ENCODE measurements at regions not wholly inside any gene's neighbourhood (a gene's known extent, or its start where the extent isn't known, plus 50 kb on each side); places are given as distances from the start of the nearest gene placed in this dataset.
"Not testable (repeated sequence)": the region's sequence is repeated elsewhere in the genome, so short reads cannot be mapped to it uniquely, and the experiment has no call there.

- DNase-seq (no peak), ATAC-seq (no peak)
- intact Hi-C loops (cut with DNase I, micrococcal nuclease): no loop called here
Observed at GRCh38 chr6:115873901-115874300, 186.8 kb downstream of the FRK start.

GRCh38 chr6:115870464-115870863 lies 190.2 kb downstream of the FRK start:
- ATAC-seq: no peak
- intact Hi-C loops (cut with DNase I, micrococcal nuclease): no loop called here
- DNase-seq: no peak

- DNase-seq: no peak
- ATAC-seq: no peak
- intact Hi-C loops (cut with DNase I, micrococcal nuclease): no loop called here
Observed at GRCh38 chr6:115865914-115866313, 194.8 kb downstream of the FRK start.

DNA sequence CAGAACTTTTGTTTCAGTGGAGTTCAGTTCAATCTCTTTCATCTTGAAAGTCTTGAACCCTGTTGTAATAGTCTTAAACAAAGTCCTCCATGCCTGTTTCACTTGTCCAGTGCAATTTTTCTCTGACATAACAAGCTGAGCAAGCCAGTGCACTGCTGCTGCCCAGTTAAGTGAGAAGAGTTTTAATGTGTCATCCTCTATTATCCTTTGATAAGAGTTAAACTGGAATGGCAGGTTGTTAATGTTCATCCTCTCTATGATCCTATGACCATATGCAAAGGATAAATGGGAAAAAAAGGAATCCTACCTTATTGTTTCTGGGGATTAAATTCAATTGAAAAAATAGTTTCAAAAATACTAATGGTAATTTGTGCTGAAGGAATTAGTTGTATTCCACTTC lies 197.5 kb downstream of the FRK start:
- ATAC-seq (no peak), DNase-seq (no peak)
- intact Hi-C loops (cut with DNase I, micrococcal nuclease): no loop called here

- intact Hi-C loops (cut with DNase I, micrococcal nuclease); ATAC-seq; DNase-seq: not testable (repeated sequence)
Observed at GRCh38 chr6:115861658-115862057, 199.0 kb downstream of the FRK start.

- intact Hi-C loops (cut with DNase I, micrococcal nuclease); DNase-seq; ATAC-seq: not testable (repeated sequence)
Observed at GRCh38 chr6:115859577-115859976, 201.1 kb downstream of the FRK start.

DNA sequence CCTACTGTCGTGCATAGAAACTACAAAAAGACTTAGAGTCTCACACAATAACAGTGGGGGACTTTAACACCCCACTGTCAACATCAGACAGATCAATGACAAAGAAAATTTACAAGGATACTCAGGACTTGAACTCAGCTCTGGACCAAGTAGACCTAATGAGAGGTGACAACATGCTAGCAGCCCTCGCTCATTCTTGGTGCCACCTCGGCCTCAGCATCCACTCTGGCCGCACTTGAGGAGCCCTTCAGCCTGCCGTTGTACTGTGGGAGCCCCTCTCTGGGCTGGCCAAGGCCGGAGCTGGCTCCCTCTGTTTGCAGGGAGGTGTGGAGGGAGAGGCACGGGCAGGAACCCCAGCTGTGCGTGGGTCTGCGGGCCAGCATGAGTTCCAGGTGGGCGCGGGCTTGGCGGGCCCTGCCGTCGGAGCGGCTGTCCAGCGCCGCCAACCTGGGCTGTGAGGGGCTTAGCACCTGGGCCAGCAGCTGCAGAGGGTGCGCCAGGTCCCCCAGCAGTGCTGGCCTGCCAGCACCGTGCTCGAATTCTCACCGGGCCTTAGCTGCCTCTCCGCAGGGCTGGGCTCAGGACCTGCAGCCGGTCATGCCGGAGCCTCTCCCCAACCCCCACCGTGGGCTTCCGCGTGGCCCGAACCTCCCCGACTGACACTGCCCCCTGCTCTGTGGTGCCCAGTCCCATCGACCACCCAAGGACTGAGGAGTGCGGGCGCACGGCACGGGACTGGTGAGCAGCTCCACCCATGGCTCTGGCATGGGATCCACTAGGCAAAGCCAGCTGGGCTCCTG lies 205.6 kb downstream of the FRK start:
- ATAC-seq: no peak
- DNase-seq: no peak
- intact Hi-C loops (cut with DNase I, micrococcal nuclease): no loop called here

DNA sequence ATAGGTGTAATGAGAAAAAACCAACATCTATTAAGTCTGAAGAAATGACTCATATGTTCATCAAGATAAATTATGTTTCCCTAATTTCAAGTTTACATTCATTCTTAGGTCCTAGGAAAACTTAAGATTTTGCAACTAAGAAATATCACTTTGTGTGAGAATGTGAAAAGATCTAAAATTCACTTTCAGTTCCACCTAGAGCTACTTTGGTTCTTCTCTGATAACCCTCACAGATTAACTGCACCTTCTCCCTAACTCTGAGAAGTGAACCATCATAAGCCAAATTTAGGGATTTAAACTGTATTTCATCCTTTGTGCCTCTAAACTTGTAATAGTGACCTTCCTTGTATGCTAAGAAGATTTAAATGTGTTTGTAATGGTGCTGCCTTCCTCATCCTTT lies 213.0 kb downstream of the FRK start:
- DNase-seq (no peak), ATAC-seq (no peak)
- intact Hi-C loops (cut with DNase I, micrococcal nuclease): no loop called here

DNA sequence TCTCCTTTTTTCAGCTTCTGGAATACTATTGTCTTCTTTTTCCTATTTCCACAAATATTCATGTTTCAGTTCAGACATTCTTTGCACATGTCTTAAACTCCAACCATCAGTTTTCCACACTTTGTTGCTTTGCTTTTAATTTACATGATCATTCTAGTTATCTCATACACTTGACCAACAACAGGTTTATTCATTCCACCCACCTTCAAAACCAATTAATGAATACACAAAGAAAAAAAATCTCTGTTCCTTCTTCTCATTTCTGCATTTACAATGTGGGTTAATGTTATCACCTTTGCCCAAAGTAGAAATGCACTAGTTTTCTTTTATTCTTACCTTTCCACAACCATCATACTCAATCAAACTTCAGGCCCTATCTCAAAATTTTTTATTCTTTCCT lies 216.7 kb downstream of the FRK start:
- intact Hi-C loops (cut with DNase I, micrococcal nuclease): no loop called here
- no peak for DNase-seq
- no peak for ATAC-seq

GRCh38 chr6:115842338-115842737 lies 218.4 kb downstream of the FRK start:
- no peak for ATAC-seq
- intact Hi-C loops (cut with DNase I, micrococcal nuclease): no loop called here
- DNase-seq: no peak

DNA sequence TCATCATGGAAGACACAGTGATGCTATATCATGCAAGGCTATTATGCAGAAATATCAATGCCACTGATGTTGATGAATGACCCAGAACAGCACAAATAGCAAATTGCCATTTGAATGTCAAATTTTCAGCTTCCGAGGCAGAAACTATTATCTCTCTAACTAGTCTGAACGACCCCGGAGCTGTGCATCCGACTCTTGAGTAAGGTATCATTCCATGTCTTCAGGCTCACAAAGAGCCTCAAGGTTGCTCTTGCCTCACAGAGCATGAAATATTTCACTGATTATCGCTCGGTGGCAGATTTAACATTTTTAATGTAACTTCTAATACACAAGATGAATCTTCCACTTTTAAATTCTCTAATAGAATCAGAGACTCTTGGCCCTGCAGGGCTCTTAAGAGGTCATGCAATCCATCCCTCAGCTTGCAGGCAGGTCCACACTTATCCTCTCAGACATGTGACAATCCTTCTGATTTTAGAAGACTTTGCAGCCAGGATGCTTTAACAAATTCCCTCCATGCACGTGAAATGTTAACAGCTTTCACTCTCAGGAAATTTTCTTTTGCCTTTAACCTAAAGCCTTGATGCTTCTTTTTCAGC lies 221.0 kb downstream of the FRK start:
- no peak for DNase-seq
- no peak for ATAC-seq
- intact Hi-C loops (cut with DNase I, micrococcal nuclease): no loop called here

DNA sequence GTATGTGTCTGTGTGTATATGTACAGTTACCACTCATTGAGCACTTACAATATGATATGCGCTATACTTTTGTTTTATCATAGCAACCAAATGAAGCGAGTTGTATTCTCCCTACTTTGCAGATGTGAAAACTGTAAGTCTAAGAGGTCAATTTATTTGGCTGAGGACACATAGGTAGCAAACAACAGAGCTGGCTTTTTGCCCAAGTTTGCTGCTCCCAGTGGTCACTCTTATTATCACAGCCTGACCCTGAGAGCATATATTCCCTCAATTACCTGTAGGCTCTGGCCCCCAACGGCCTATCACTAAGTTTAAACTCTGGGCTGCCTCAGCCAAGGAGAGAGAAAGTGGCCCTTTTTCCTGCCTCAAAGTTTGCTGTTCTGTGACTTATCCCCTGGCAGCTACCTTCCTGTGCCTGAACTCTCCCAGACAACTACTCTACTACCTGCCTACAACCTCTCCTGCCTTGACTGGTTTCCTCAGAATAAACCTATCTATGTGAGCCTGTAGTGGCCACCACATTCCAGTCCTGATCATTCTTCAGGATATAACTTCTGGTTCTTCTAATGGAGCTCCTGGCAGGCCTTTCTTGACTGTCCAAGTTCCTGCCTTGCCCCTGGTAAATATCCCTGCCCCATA lies 221.8 kb downstream of the FRK start:
- ATAC-seq: no peak
- peak in 1 of 2 donors; percentile 9 for DNase-seq
- intact Hi-C loops (cut with DNase I, micrococcal nuclease): no loop called here

GRCh38 chr6:115838216-115838615 lies 222.5 kb downstream of the FRK start:
- no peak for DNase-seq
- intact Hi-C loops (cut with DNase I, micrococcal nuclease): no loop called here
- no peak for ATAC-seq

DNA sequence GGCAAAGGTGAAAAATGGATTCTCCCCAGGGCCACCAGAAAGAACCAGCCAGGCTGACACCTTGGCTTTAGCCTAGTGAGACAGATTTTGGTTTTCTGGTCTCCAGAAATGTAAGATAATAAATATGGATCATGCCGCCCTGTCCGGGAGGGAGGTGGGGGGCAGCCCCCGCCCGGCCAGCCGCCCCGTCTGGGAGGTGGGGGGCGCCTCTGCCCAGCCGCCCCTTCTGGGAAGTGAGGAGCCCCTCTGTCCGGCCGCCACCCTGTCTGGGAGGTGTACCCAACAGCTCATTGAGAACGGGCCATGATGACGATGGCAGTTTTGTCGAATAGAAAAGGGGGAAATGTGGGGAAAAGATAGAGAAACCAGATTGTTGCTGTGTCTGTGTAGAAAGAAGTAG lies 224.3 kb downstream of the FRK start:
- ATAC-seq; intact Hi-C loops (cut with DNase I, micrococcal nuclease); DNase-seq: not testable (repeated sequence)

DNA sequence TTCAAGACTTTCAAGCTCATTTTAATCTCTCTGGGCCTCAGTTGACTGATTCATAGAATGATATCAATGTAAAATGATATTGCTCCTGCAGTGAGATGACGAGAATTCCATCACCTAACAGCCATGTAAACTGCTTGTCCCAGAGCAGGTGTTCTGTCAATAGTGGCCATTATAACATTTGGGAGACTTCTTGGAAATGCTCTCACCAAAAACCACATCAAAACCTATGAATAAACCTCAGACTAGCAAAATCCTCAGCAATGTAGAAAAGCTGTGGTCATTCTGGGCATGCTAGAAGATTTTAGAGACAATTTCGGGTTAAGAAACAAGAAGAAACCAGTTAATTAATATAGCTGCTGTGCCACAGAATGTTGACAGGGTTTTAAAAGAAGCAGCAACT lies 225.4 kb downstream of the FRK start:
- ATAC-seq (no peak), DNase-seq (no peak)
- intact Hi-C loops (cut with DNase I, micrococcal nuclease): no loop called here

- ATAC-seq; intact Hi-C loops (cut with DNase I, micrococcal nuclease); DNase-seq: not testable (repeated sequence)
Observed at GRCh38 chr6:115834542-115834941, 226.1 kb downstream of the FRK start.

- ATAC-seq (no peak), DNase-seq (no peak)
- intact Hi-C loops (cut with DNase I, micrococcal nuclease): no loop called here
Observed at GRCh38 chr6:115832786-115833185, 227.9 kb downstream of the FRK start.

DNA sequence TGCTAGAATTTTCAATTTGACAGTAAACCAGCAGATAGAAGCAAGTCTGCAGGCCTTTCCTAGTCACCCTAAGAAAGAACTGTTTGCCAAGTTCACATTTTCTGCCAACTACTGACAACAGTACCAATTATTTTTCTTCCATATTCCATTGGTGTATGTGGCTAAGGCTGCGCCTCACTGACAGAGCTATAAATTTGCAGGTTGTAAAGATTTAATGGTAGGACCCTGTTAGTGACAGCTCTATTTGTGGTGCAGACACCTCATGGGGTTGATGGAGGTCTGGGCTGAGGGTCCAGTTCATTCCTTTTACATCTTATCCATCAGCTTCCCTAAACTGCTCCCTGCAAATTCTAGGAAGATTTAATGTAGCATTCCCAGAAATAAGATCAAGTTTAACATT lies 228.5 kb downstream of the FRK start:
- intact Hi-C loops (cut with DNase I, micrococcal nuclease): no loop called here
- ATAC-seq: no peak

DNA sequence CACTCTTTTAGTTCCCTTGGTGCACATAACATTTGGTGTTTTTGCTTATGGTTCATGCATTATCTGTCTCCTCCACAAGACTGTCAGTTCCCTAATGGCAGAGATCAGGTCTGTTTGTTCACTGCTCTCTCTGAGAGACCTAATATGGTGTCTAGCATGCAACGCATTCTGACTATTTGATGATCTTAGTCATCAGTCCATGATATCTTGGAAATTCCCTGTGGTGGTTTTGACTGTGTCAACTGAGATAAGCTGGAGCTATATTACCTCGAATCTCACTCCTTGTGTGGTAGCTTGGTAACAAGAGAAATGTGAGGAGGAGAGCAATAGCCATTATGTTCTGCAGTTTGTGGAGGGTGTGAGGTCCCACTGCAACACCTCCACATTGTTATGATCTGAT lies 229.8 kb downstream of the FRK start:
- DNase-seq (no peak), ATAC-seq (no peak)
- intact Hi-C loops (cut with DNase I, micrococcal nuclease): no loop called here

More for the DNA sequence above, 228.5 kb downstream of the FRK start:
- DNase-seq: no peak

GRCh38 chr6:115821798-115822197 lies 238.9 kb downstream of the FRK start:
- ATAC-seq: no peak
- intact Hi-C loops (cut with DNase I, micrococcal nuclease): no loop called here
- no peak for DNase-seq

Measured in left colon (tissue), 2 donors.